Neuronal stem cell (in vitro differentiated cells): ENCODE measurements at regions not wholly inside any gene's neighbourhood (a gene's known extent, or its start where the extent isn't known, plus 50 kb on each side); places are given as distances from the start of the nearest gene placed in this dataset.

ENCODE experiments used
- DNase-seq: peaks from one replicate; pipeline ENCODE4 v3.0.0-alpha.2; 2013; ENCODE audit warnings: low spot score
- H2AFZ ChIP-seq: one replicate; pipeline ENCODE4 v1.6.1; 2013; ENCODE audit warnings: mild to moderate bottlenecking, low read length, inconsistent platforms
- H2AK5ac ChIP-seq: 2 replicates; pipeline ENCODE4 v1.6.1; 2013; ENCODE audit warnings: low read depth, mild to moderate bottlenecking, inconsistent platforms, low read length, moderate library complexity, mixed read lengths
- H2BK120ac ChIP-seq: 2 replicates; pipeline ENCODE4 v1.6.1; 2013; ENCODE audit warnings: low read depth, mild to moderate bottlenecking, inconsistent platforms, low read length, moderate library complexity, mixed read lengths
- H2BK12ac ChIP-seq: one replicate; pipeline ENCODE4 v1.6.1; 2013; ENCODE audit warnings: low read length, inconsistent platforms
- H2BK15ac ChIP-seq: 2 replicates; pipeline ENCODE4 v1.6.1; 2013; ENCODE audit warnings: mild to moderate bottlenecking, low read length, inconsistent platforms, mixed read lengths
- H2BK5ac ChIP-seq: one replicate; pipeline ENCODE4 v1.6.1; 2013; ENCODE audit warnings: inconsistent platforms, mild to moderate bottlenecking, low read length, moderate library complexity
- H3K14ac ChIP-seq: one replicate; pipeline ENCODE4 v1.6.1; 2013; ENCODE audit warnings: low read length, inconsistent platforms
- H3K18ac ChIP-seq: 2 replicates; pipeline ENCODE4 v1.6.1; 2013; ENCODE audit warnings: low read length, inconsistent platforms
- H3K23ac ChIP-seq: 2 replicates; pipeline ENCODE4 v1.6.1; 2013; ENCODE audit warnings: low read depth, mild to moderate bottlenecking, mixed read lengths, low read length, inconsistent platforms; ENCODE audit not compliant: poor library complexity
- H3K27ac ChIP-seq: replicated peaks from 3 replicates; pipeline ENCODE4 v1.5.1; 2013; ENCODE audit warnings: low read length, inconsistent platforms
- H3K27me3 ChIP-seq, 3 experiments: 2 replicates each; pipeline ENCODE4 v1.6.1; 2013; ENCODE audit warnings: low read length in 3 of 3, mild to moderate bottlenecking in 2 of 3, inconsistent platforms in 1 of 3, low read depth in 1 of 3, mixed read lengths in 1 of 3, moderate library complexity in 1 of 3; ENCODE audit not compliant: control insufficient read depth in 3 of 3, insufficient read depth in 3 of 3
- H3K36me3 ChIP-seq, 2 donors: replicated peaks in 1 of 2; 2 replicates each; pipeline ENCODE4 v1.6.1; 2013; ENCODE audit warnings: low read length in 2 of 2; ENCODE audit not compliant: control insufficient read depth in 2 of 2, insufficient read depth in 2 of 2
- H3K4ac ChIP-seq: 2 replicates; pipeline ENCODE4 v1.6.1; 2013; ENCODE audit warnings: inconsistent platforms, mild to moderate bottlenecking, low read length, moderate library complexity
- H3K4me1 ChIP-seq, 2 donors: 1 replicate in 1 of 2; 2 replicates in 1 of 2; pipeline ENCODE4 v1.6.1; 2013; ENCODE audit warnings: low read length in 2 of 2, low read depth in 1 of 2; ENCODE audit not compliant: control insufficient read depth in 2 of 2, insufficient read depth in 1 of 2
- H3K4me2 ChIP-seq: one replicate; pipeline ENCODE4 v1.6.1; 2013; ENCODE audit warnings: mild to moderate bottlenecking, low read length, inconsistent platforms; ENCODE audit not compliant: insufficient read depth, poor library complexity, severe bottlenecking
- H3K4me3 ChIP-seq, 2 donors: 2 replicates each; pipeline ENCODE4 v1.5.1; 2013; ENCODE audit warnings: low read length in 2 of 2, mild to moderate bottlenecking in 2 of 2, inconsistent platforms in 1 of 2, moderate library complexity in 1 of 2
- H3K79me1 ChIP-seq: one replicate; pipeline ENCODE4 v1.6.1; 2013; ENCODE audit warnings: low read depth, mild to moderate bottlenecking, inconsistent platforms, low read length, moderate library complexity
- H3K9ac ChIP-seq: one replicate; pipeline ENCODE4 v1.6.1; 2013; ENCODE audit warnings: mild to moderate bottlenecking, low read depth, low read length, inconsistent platforms; ENCODE audit not compliant: poor library complexity
- H3K9me3 ChIP-seq, 2 donors: replicated peaks in 1 of 2; 2 replicates each; pipeline versions ENCODE3 to v1.6.1; 2013; ENCODE audit warnings: low read length in 2 of 2, mild to moderate bottlenecking in 2 of 2, inconsistent platforms in 1 of 2, low read depth in 1 of 2, mixed read lengths in 1 of 2, moderate library complexity in 1 of 2; ENCODE audit not compliant: control insufficient read depth in 2 of 2, insufficient read depth in 1 of 2
- H4K8ac ChIP-seq: one replicate; pipeline ENCODE4 v1.6.1; 2013; ENCODE audit warnings: low read depth, mild to moderate bottlenecking, inconsistent platforms, low read length, moderate library complexity
- H4K91ac ChIP-seq: one replicate; pipeline ENCODE4 v1.6.1; 2013; ENCODE audit warnings: low read length, low read depth, mild to moderate bottlenecking, inconsistent platforms; ENCODE audit not compliant: poor library complexity
- WGBS, 2 donors: extraction: QIAGEN DNeasy Blood & Tissue Kit; methylation state at CpG; one replicate each; pipeline ENCODE4 v1.1.7; 2013; ENCODE audit warnings: missing lambda C conversion rate in 2 of 2, mixed read lengths in 1 of 2; ENCODE audit not compliant: insufficient read length in 2 of 2, insufficient replicate concordance in 1 of 2; ENCODE audit errors: extremely low coverage in 2 of 2; 5-methylcytosine and 5-hydroxymethylcytosine counted together

- Histone ChIP-seq H2BK120ac (no peak overlapping the region), H3K18ac (no peak overlapping the region), H3K4me1 (no peaks in the 10 kb centered on the region), H3K36me3 (no peaks in the 10 kb centered on the region), H3K4me2 (no peak overlapping the region), H4K8ac (no peak overlapping the region), H2BK15ac (no peak overlapping the region), H3K27ac (no peak overlapping the region), H2BK5ac (no peak overlapping the region), H2AFZ (no peak overlapping the region), H4K91ac (no peak overlapping the region), H3K23ac (no peak overlapping the region), H3K14ac (no peak overlapping the region), H3K9ac (no peak overlapping the region), H3K4me3 (no peak overlapping the region), H2AK5ac (no peak overlapping the region), H3K9me3 (no peaks in the 10 kb centered on the region), H3K27me3 (peaks cover 0 to 3% (median 0%) of the 10 kb centered on the region in 3 experiments), H3K79me1 (no peaks in the 10 kb centered on the region), H3K4ac (no peak overlapping the region), H2BK12ac (no peak overlapping the region)
- WGBS, 2 donors = no CpG with 5 or more reads among the region's 3 CpGs
- no peak for DNase-seq
Measured at GRCh38 chr14:34368971-34369647, 92.9 kb downstream of the SPTSSA start.

- H3K27me3 ChIP-seq = peaks cover 0 to 3% (median 0%) of the 10 kb centered on the region in 3 experiments
- no peak overlapping the region for H2AK5ac ChIP-seq
- H3K4ac ChIP-seq = no peak overlapping the region
- no peak overlapping the region for H2BK5ac ChIP-seq
- H2BK15ac ChIP-seq = no peak overlapping the region
- no peak overlapping the region for H3K23ac ChIP-seq
- H2AFZ ChIP-seq = no peak overlapping the region
- H2BK12ac ChIP-seq = no peak overlapping the region
- H2BK120ac ChIP-seq = no peak overlapping the region
- H3K18ac ChIP-seq = no peak overlapping the region
- no peaks in the 10 kb centered on the region for H3K79me1 ChIP-seq
- H3K4me1 ChIP-seq = no peaks in the 10 kb centered on the region
- no peak overlapping the region for H3K14ac ChIP-seq
- DNase-seq = no peak
- H3K36me3 ChIP-seq = no peaks in the 10 kb centered on the region
- H3K27ac ChIP-seq = no peak overlapping the region
- H3K4me3 ChIP-seq = no peak overlapping the region
- H3K9ac ChIP-seq = no peak overlapping the region
- no peak overlapping the region for H3K4me2 ChIP-seq
- no peaks in the 10 kb centered on the region for H3K9me3 ChIP-seq
- no CpG with 5 or more reads among the region's 8 CpGs for WGBS, 2 donors
- no peak overlapping the region for H4K8ac ChIP-seq
- no peak overlapping the region for H4K91ac ChIP-seq
Measured at GRCh38 chr14:34368115-34368970, 93.7 kb downstream of the SPTSSA start.

- Histone ChIP-seq H3K27me3 (peaks cover 0 to 7% (median 0%) of the 10 kb centered on the region in 3 experiments), H2BK5ac (no peak overlapping the region), H3K14ac (no peak overlapping the region), H3K79me1 (no peaks in the 10 kb centered on the region), H2BK120ac (no peak overlapping the region), H3K18ac (no peak overlapping the region), H3K4ac (no peak overlapping the region), H3K4me1 (no peaks in the 10 kb centered on the region), H3K4me2 (no peak overlapping the region), H3K9ac (no peak overlapping the region), H3K9me3 (no peaks in the 10 kb centered on the region), H3K27ac (no peak overlapping the region), H2BK12ac (no peak overlapping the region), H4K8ac (no peak overlapping the region), H2AFZ (peak overlapping the region; percentile 36), H4K91ac (no peak overlapping the region), H2BK15ac (no peak overlapping the region), H3K4me3 (no peak overlapping the region), H2AK5ac (no peak overlapping the region), H3K36me3 (no peaks in the 10 kb centered on the region), H3K23ac (no peak overlapping the region)
- no peak for DNase-seq
- no CpG with 5 or more reads among the region's 5 CpGs for WGBS, 2 donors
Measured at GRCh38 chr14:34365309-34365915, 96.6 kb downstream of the SPTSSA start.

GRCh38 chr14:34364201-34364600 lies 97.8 kb downstream of the SPTSSA start:
- Histone ChIP-seq H3K14ac (no peak overlapping the region), H3K79me1 (no peaks in the 10 kb centered on the region), H2BK12ac (no peak overlapping the region), H2BK15ac (no peak overlapping the region), H2BK120ac (no peak overlapping the region), H3K4me2 (no peak overlapping the region), H3K4me3 (no peak overlapping the region), H2BK5ac (no peak overlapping the region), H3K4me1 (no peaks in the 10 kb centered on the region), H2AK5ac (no peak overlapping the region), H3K4ac (no peak overlapping the region), H4K8ac (no peak overlapping the region), H3K18ac (no peak overlapping the region), H3K27ac (no peak overlapping the region), H4K91ac (no peak overlapping the region), H2AFZ (no peak overlapping the region), H3K36me3 (no peaks in the 10 kb centered on the region), H3K9me3 (no peaks in the 10 kb centered on the region), H3K27me3 (peaks cover 0 to 7% (median 0%) of the 10 kb centered on the region in 3 experiments), H3K9ac (no peak overlapping the region), H3K23ac (no peak overlapping the region)
- DNase-seq = no peak
- no CpG with 5 or more reads among the region's 6 CpGs for WGBS, 2 donors
